ENCODE measurements at regions not wholly inside any gene's neighbourhood (a gene's known extent, or its start where the extent isn't known, plus 50 kb on each side); places are given as distances from the start of the nearest gene placed in this dataset.

GRCh38 chr12:90281154-90281868, 572.7 kb upstream of the ATP2B1 start:
- TF ChIP-seq POLR2A (IDR thresholded peaks at IDR 0.05) = no peak
- TF ChIP-seq, protein P1, sequence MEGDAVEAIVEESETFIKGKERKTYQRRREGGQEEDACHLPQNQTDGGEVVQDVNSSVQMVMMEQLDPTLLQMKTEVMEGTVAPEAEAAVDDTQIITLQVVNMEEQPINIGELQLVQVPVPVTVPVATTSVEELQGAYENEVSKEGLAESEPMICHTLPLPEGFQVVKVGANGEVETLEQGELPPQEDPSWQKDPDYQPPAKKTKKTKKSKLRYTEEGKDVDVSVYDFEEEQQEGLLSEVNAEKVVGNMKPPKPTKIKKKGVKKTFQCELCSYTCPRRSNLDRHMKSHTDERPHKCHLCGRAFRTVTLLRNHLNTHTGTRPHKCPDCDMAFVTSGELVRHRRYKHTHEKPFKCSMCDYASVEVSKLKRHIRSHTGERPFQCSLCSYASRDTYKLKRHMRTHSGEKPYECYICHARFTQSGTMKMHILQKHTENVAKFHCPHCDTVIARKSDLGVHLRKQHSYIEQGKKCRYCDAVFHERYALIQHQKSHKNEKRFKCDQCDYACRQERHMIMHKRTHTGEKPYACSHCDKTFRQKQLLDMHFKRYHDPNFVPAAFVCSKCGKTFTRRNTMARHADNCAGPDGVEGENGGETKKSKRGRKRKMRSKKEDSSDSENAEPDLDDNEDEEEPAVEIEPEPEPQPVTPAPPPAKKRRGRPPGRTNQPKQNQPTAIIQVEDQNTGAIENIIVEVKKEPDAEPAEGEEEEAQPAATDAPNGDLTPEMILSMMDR (IDR thresholded peaks at IDR 0.05) = no peak
